ENCODE measurements at regions not wholly inside any gene's neighbourhood (a gene's known extent, or its start where the extent isn't known, plus 50 kb on each side); places are given as distances from the start of the nearest gene placed in this dataset.
A peak's percentile ranks its signal among the peaks of the same experiment; 100 is the strongest.

- Mint-ChIP-seq H3K4me3 (peak overlapping the region; percentile 85), H3K4me1 (ENCODE audit: low read depth) (peaks cover 17% of the 10 kb centered on the region), H3K36me3 (ENCODE audit: low read depth) (peaks cover 1% of the 10 kb centered on the region), H3K27me3 (no peaks in the 10 kb centered on the region), H3K9me3 (no peaks in the 10 kb centered on the region), H3K27ac (peak overlapping the region; percentile 95)
- peak; percentile 100 for DNase-seq
These were observed 59.0 kb upstream of the WNT7B start for GRCh38 chr22:46035742-46036557.

- peak; percentile 65 for DNase-seq
- peaks cover 17% of the 10 kb centered on the region for H3K4me1 Mint-ChIP-seq (ENCODE audit: low read depth)
- H3K27ac Mint-ChIP-seq: peak overlapping the region; percentile 95
- peaks cover 1% of the 10 kb centered on the region for H3K36me3 Mint-ChIP-seq (ENCODE audit: low read depth)
- H3K27me3 Mint-ChIP-seq: no peaks in the 10 kb centered on the region
- H3K4me3 Mint-ChIP-seq: peak overlapping the region; percentile 85
- no peaks in the 10 kb centered on the region for H3K9me3 Mint-ChIP-seq
These were observed 59.8 kb upstream of the WNT7B start for GRCh38 chr22:46036558-46037408.

DNA sequence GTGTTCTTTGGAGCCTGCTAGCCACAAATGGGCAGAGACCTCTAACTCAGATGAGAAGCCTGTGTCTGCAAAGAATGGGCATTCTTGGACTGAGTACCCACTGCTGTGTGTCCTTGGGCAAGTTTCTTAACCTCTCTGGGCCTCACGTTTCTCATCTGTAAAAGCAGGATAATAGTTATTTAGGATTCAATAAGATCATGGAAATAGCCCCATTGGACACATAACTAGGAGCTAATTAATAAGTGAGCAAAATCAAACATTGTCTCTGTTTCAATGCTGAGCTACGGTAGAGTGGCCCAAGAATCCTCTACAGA lies 61.2 kb upstream of the WNT7B start:
- Mint-ChIP-seq H3K36me3 (ENCODE audit: low read depth) (peaks cover 1% of the 10 kb centered on the region), H3K9me3 (no peaks in the 10 kb centered on the region), H3K4me1 (ENCODE audit: low read depth) (peaks cover 20% of the 10 kb centered on the region), H3K4me3 (no peak overlapping the region), H3K27ac (no peak overlapping the region), H3K27me3 (no peaks in the 10 kb centered on the region)
- no peak for DNase-seq

DNA sequence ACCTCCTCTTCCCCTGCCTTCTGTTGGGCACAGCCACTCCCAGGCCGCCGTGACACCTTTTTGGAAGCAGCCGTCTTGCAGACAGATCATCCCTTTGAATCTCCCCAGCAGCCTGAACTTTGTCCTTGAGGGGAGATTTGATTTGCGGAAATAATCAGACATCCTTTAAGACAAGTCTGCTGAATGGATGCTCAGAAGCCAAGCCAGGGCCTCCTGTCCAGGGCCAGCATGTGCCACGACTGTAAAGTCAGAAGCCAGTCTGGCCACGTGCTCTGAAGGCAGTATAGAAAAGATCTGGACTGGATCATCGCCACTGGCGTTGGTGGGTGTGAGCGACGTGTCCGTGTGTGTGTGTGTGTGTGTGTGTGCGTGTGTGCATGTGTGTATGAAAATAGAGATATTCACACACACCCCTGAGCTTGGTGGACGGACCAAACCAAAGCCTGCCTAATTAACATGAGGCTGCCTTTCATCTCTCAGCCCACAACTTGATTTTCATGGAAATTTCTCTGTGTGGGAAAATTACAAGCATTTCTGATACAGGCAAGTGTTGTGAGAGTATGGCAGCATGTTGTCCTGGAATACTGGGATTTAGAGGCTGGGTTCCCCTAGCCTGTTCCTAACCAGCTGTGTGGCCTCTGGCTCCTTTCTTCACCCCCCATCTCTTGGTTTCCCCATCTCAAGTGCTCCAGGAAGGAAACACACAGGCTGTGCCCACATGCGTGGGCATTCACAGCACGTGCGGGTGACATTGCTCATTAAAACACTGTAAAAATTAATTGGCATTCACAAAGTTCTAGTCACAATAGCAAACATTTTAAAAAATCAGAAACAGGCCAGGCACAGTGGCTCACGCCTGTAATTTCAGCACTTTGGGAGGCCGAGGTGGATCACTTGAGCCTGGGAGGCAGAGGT lies 61.8 kb upstream of the WNT7B start:
- no peaks in the 10 kb centered on the region for H3K9me3 Mint-ChIP-seq
- H3K36me3 Mint-ChIP-seq (ENCODE audit: low read depth): peaks cover 1% of the 10 kb centered on the region
- H3K27me3 Mint-ChIP-seq: no peaks in the 10 kb centered on the region
- DNase-seq: no peak
- H3K27ac Mint-ChIP-seq: no peak overlapping the region
- H3K4me3 Mint-ChIP-seq: no peak overlapping the region
- H3K4me1 Mint-ChIP-seq (ENCODE audit: low read depth): peaks cover 26% of the 10 kb centered on the region

DNA sequence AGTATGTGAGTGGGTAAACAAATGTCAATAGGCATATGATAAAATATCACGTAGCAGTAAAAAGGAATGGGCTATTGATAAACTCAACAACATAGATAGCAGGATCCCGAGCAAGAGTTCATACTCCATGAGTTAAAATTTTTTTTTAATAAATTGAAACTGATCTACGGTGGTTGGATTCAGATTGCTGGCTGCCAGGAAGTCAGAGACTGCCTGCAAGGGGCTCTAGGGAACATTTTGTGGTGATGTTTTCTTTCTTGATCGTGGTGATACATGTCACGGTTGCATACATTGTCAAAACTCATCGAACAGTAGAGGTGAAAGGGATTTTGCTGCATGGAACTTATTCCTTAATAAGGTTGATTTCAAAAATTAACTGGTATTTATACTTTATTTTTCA lies 62.6 kb upstream of the WNT7B start:
- H3K4me3 Mint-ChIP-seq: no peak overlapping the region
- no peaks in the 10 kb centered on the region for H3K9me3 Mint-ChIP-seq
- H3K4me1 Mint-ChIP-seq (ENCODE audit: low read depth): peaks cover 34% of the 10 kb centered on the region
- no peaks in the 10 kb centered on the region for H3K27me3 Mint-ChIP-seq
- DNase-seq: no peak
- no peak overlapping the region for H3K27ac Mint-ChIP-seq
- H3K36me3 Mint-ChIP-seq (ENCODE audit: low read depth): peaks cover 1% of the 10 kb centered on the region

DNA sequence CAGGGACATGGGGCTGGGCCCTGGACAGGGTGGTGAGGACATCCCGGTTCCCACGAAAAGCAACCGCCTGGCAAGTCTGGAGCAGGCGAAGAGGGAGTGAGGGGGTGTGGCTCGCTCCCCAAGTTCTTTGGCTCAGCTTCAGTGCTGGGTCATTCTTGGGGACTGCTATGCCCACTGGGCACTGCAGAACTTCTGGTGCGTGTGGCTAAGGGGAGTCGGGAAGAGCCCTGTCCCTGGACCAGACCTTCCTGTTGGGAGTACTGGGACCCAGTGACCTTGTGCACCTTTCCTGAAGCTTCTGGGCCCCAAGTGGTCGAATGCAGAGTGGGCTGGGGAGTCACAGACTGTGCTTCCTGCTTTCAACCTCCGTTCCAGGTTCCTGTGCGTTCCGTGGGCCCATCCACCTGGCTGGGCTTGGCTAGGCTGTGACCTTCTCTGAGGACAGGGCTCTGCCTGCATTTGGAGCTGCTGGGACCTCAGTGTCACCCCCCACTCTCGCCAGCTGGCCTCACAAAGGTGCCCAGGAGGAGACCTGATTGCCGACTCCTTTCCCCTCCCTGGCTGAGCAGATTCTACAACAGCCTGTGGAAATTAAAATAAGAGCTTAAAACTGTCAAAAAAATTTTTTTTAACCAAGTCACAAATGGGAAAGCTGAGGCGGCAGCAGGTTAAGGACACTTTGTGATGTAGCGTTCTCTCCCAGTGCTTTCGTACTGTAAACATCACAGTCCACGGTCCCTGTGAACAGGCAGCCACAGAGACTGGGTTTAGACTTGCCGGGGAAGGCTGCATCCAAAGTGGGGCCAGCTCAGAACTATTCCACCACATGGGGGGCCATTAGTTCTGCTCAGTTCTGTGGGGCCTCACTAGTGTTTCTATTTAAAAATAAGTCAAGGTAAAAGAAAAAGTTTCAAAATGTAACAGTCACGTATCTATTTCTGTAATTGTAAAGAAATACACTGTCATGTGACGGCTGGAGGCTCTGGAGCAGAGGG lies 63.8 kb upstream of the WNT7B start:
- DNase-seq: no peak
- Mint-ChIP-seq H3K9me3 (no peaks in the 10 kb centered on the region), H3K36me3 (ENCODE audit: low read depth) (peaks cover 1% of the 10 kb centered on the region), H3K27me3 (no peaks in the 10 kb centered on the region), H3K27ac (no peak overlapping the region), H3K4me3 (no peak overlapping the region), H3K4me1 (ENCODE audit: low read depth) (peaks cover 33% of the 10 kb centered on the region)

GRCh38 chr22:46041642-46042041 lies 64.7 kb upstream of the WNT7B start:
- no peaks in the 10 kb centered on the region for H3K27me3 Mint-ChIP-seq
- no peak overlapping the region for H3K27ac Mint-ChIP-seq
- no peak for DNase-seq
- H3K4me3 Mint-ChIP-seq: no peak overlapping the region
- H3K4me1 Mint-ChIP-seq (ENCODE audit: low read depth): peaks cover 32% of the 10 kb centered on the region
- no peaks in the 10 kb centered on the region for H3K9me3 Mint-ChIP-seq
- H3K36me3 Mint-ChIP-seq (ENCODE audit: low read depth): no peaks in the 10 kb centered on the region

DNA sequence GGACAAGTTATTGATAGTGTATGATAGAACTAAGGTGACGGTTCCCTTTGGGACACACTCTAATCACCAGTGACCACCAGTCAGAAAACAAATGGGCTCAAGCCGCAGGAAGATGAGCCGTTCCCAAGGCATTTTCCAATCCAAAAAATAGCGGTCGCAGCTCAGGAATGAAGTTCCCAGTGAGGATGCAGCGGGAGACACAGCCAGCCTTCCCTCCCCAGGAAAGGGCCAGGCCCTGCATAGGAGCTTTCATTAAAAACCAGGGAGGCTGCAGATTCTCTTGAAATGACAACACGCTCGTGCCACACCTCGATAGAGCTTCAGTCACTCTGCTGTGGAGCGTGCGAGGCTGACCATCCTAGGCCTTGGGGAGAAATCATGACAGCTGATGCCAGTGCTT lies 65.8 kb upstream of the WNT7B start:
- DNase-seq: no peak
- peak overlapping the region; percentile 5 for H3K27ac Mint-ChIP-seq
- peaks cover 24% of the 10 kb centered on the region for H3K4me1 Mint-ChIP-seq (ENCODE audit: low read depth)
- H3K36me3 Mint-ChIP-seq (ENCODE audit: low read depth): no peaks in the 10 kb centered on the region
- no peaks in the 10 kb centered on the region for H3K9me3 Mint-ChIP-seq
- H3K4me3 Mint-ChIP-seq: no peak overlapping the region
- no peaks in the 10 kb centered on the region for H3K27me3 Mint-ChIP-seq

GRCh38 chr22:46043339-46043738 lies 66.4 kb upstream of the WNT7B start:
- Mint-ChIP-seq H3K4me1 (ENCODE audit: low read depth) (peaks cover 22% of the 10 kb centered on the region), H3K27me3 (no peaks in the 10 kb centered on the region), H3K27ac (peak overlapping the region; percentile 89), H3K4me3 (peak overlapping the region; percentile 79), H3K9me3 (no peaks in the 10 kb centered on the region), H3K36me3 (ENCODE audit: low read depth) (no peaks in the 10 kb centered on the region)
- no peak for DNase-seq

DNA sequence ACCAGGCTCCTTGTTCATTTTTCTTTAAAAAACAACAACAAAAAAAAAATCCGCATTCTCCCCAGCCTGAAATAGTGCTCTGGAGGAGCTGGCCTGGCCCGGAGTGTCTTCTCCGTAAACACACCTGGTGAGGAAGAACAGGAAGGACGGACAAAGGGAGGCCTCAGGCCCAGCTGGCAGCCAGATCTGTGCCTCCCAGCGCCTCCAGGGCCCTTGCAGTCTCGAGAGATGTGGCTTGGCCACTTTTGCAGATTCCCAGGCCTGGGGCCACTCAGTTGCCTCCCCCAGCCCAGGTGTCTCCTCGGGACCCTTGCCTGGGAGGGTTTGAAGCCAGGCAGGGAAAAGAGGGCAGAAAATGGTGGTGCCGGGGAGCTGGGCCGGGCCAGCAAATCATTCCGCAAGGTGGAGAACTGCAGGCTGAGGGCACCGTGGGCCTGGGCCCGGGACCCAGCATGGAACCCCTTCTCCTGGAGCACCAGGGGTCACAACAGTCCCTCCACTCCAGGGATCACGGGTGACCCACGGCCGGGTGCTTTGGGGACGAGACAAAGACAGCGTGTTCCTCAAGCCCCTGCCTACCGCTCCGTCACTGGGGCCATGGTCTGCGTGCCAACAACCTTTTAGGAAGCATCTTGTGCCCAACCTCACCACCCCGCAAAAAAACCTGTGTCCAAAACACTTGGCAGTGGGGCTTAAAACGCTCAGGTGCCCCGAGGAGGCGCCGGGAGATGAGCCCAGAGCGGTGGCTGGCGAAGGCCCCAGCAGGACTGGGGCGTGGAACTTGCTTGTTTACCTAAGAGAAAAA lies 67.1 kb upstream of the WNT7B start:
- H3K4me3 Mint-ChIP-seq: peak overlapping the region; percentile 79
- H3K9me3 Mint-ChIP-seq: no peaks in the 10 kb centered on the region
- no peaks in the 10 kb centered on the region for H3K36me3 Mint-ChIP-seq (ENCODE audit: low read depth)
- no peaks in the 10 kb centered on the region for H3K27me3 Mint-ChIP-seq
- peak; percentile 68 for DNase-seq
- peaks cover 22% of the 10 kb centered on the region for H3K4me1 Mint-ChIP-seq (ENCODE audit: low read depth)
- peak overlapping the region; percentile 89 for H3K27ac Mint-ChIP-seq

- no peaks in the 10 kb centered on the region for H3K36me3 Mint-ChIP-seq (ENCODE audit: low read depth)
- H3K9me3 Mint-ChIP-seq: no peaks in the 10 kb centered on the region
- DNase-seq: no peak
- H3K4me1 Mint-ChIP-seq (ENCODE audit: low read depth): peaks cover 23% of the 10 kb centered on the region
- H3K27ac Mint-ChIP-seq: peak overlapping the region; percentile 89
- peak overlapping the region; percentile 79 for H3K4me3 Mint-ChIP-seq
- H3K27me3 Mint-ChIP-seq: no peaks in the 10 kb centered on the region
These were observed 67.9 kb upstream of the WNT7B start for GRCh38 chr22:46044621-46045458.

Data from activated T-cell treated with anti-CD3 and anti-CD28 coated beads, Interleukin-2, amount 50 U/mL, for 24 hours (primary cell).